ENCODE measurements at regions not wholly inside any gene's neighbourhood (a gene's known extent, or its start where the extent isn't known, plus 50 kb on each side); places are given as distances from the start of the nearest gene placed in this dataset.

DNA sequence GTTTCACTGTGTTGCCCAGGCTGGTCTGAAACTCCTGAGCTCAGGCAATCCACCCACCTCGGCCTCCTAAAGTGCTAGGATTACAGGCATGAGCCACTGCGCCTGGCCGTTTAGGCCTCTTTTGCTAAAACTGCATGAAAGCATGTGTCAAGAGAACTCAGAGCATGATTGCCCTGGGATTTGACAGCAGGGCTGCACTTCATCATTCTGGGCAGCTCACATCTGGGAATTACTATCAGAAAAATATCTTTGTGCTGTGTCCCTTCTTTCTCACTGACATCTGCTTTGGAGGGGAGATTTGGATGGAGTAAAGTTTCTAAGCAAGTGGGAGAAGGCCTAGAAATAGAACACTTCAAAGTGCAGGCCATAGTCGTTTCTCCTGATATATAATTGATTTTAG lies 59.6 kb upstream of the EIF2S2 start:
- no peak overlapping the region for H4K91ac ChIP-seq (ENCODE audit: insufficient read depth, low read depth, low read length)
- no peak overlapping the region for H2BK5ac ChIP-seq (ENCODE audit: low read depth, low read length, poor library complexity, severe bottlenecking)
- H3K9me3 ChIP-seq (ENCODE audit: control insufficient read depth, insufficient read depth, low read length): no peaks in the 10 kb centered on the region
- peaks cover 17% of the 10 kb centered on the region for H3K27me3 ChIP-seq (ENCODE audit: control insufficient read depth, insufficient read depth, low read length)
- no peak overlapping the region for H2BK15ac ChIP-seq (ENCODE audit: low read depth, low read length)
- H2BK20ac ChIP-seq (ENCODE audit: low read depth, low read length): no peak overlapping the region
- no peak overlapping the region for H2BK120ac ChIP-seq (ENCODE audit: low read depth, low read length)
- no peak for TF ChIP-seq CHD1 (IDR thresholded peaks at IDR 0.05; ENCODE audit: low read depth, low read length)
- no peak for TF ChIP-seq MXI1 (IDR thresholded peaks at IDR 0.05; ENCODE audit: borderline replicate concordance, low read depth, low read length)
- no peak for TF ChIP-seq MAZ (IDR thresholded peaks at IDR 0.05; ENCODE audit: borderline replicate concordance, low read depth, low read length)
- TF ChIP-seq RAD21 (IDR thresholded peaks at IDR 0.05; ENCODE audit: low read length): no peak
- no peak for TF ChIP-seq NFE2L2 (IDR thresholded peaks at IDR 0.05; ENCODE audit: low read depth, low read length)
- no peak for TF ChIP-seq RFX5 (IDR thresholded peaks at IDR 0.05; ENCODE audit: low read depth, low read length)
- no peak for TF ChIP-seq FOS (IDR thresholded peaks at IDR 0.05; ENCODE audit: low read depth, low read length)
- TF ChIP-seq ELK1 (IDR thresholded peaks at IDR 0.05; ENCODE audit: borderline replicate concordance, low read depth, low read length): no peak
- no peak for TF ChIP-seq RCOR1 (IDR thresholded peaks at IDR 0.05; ENCODE audit: insufficient replicate concordance, low read length)
- no peak for TF ChIP-seq CEBPB (IDR thresholded peaks at IDR 0.05; ENCODE audit: low read depth, low read length)
- TF ChIP-seq MAFK (IDR thresholded peaks at IDR 0.05; ENCODE audit: low read depth, low read length): no peak
- no peak for TF ChIP-seq BHLHE40 (IDR thresholded peaks at IDR 0.05; ENCODE audit: low read depth, low read length)
- TF ChIP-seq USF2 (IDR thresholded peaks at IDR 0.05; ENCODE audit: low read depth, low read length): no peak
- no peak for TF ChIP-seq POLR2A (IDR thresholded peaks at IDR 0.05; ENCODE audit: low read depth, low read length)
- H3K4me3 ChIP-seq (ENCODE audit: insufficient read depth, low read depth, low read length): no peak overlapping the region
- intact Hi-C loops (cut with micrococcal nuclease) (no loop called here), in situ Hi-C loops (cut with MboI; ENCODE audit: low sequenced_read_pairs) (no loop called here), dilution Hi-C loops (cut with HindIII; ENCODE audit: low sequenced_read_pairs, unreplicated experiment) (no loop called here)
- H3K27ac ChIP-seq (ENCODE audit: insufficient read depth, low read length): no peak overlapping the region
- no peak overlapping the region for H3K56ac ChIP-seq (ENCODE audit: extremely low read depth, insufficient read depth, low read length)
- H3K14ac ChIP-seq (replicated peaks; ENCODE audit: low read depth, low read length): no peak overlapping the region
- H3K9me1 ChIP-seq (ENCODE audit: insufficient read depth, low read length): no peaks in the 10 kb centered on the region
- POLR2A ChIA-PET (ENCODE audit: unreplicated experiment): no interaction called here
- no peaks in the 10 kb centered on the region for H3K79me1 ChIP-seq (ENCODE audit: low read depth in 1 of 2, low read length in 2 of 2)
- H3K9ac ChIP-seq (ENCODE audit: low read depth, low read length): no peak overlapping the region
- no peak overlapping the region for H4K5ac ChIP-seq (ENCODE audit: low read depth, low read length)
- no peak overlapping the region for H3K23ac ChIP-seq (ENCODE audit: low read depth, low read length)
- H3K36me3 ChIP-seq (ENCODE audit: control insufficient read depth, insufficient read depth, low read length): no peaks in the 10 kb centered on the region
- no peak overlapping the region for H3K4ac ChIP-seq (ENCODE audit: low read depth, low read length)
- no peak overlapping the region for H4K8ac ChIP-seq (ENCODE audit: low read depth in 2 of 2, low read length in 2 of 2)
- ATAC-seq (ENCODE audit: low read depth): no peak
- H3K18ac ChIP-seq (ENCODE audit: low read depth, low read length): no peak overlapping the region
- WGBS, 2 experiments (ENCODE audit: extremely low coverage in 2 of 2, insufficient read length in 1 of 2): 71% methylated on average over 3 of the region's 4 CpGs; no CpG with 5 or more reads in 1 of the 2 experiments
- H3K4me1 ChIP-seq (ENCODE audit: control insufficient read depth, insufficient read depth, low read length): no peaks in the 10 kb centered on the region
- no peak for DNase-seq
- no peak overlapping the region for H2AFZ ChIP-seq (replicated peaks; ENCODE audit: low read length, poor library complexity)
- CTCF ChIA-PET: interaction anchor here (0.7 kb wide), 1 partner anchor 15 kb away, joined by 3 read pairs; no protein-coding TSS in a partner anchor
- H4K20me1 ChIP-seq (ENCODE audit: insufficient read depth, low read length): no peaks in the 10 kb centered on the region
- H2AK5ac ChIP-seq (ENCODE audit: low read depth, low read length): no peak overlapping the region
- BruUV-seq (replicated peaks): no TSS peak
- H3K4me2 ChIP-seq (ENCODE audit: low read depth, low read length): no peak overlapping the region
- no peak overlapping the region for H2AK9ac ChIP-seq (replicated peaks; ENCODE audit: low read depth, low read length, poor library complexity)

Measured in IMR-90 (cell line).